GM12878 (cell line): ENCODE measurements at regions not wholly inside any gene's neighbourhood (a gene's known extent, or its start where the extent isn't known, plus 50 kb on each side); places are given as distances from the start of the nearest gene placed in this dataset.

Source experiments
- ATAC-seq: fragments of 200-7000 bp; cut with Tn5 transposase; 3 replicates; pipeline ENCODE4 v1.9.1; 2020; ENCODE audit warnings: mild to moderate bottlenecking, moderate library complexity
- BruUV-seq: library from RNA; stranded (reverse); fragments of 400-500 nt; replicated peaks from 2 replicates; lab custom pipeline; 2021; lab: Mats Ljungman, UMichigan
- CTCF ChIA-PET: fragments of 300-600 bp; sonication (Branson Sonifier 250); formaldehyde crosslinking; extraction: SDS; loops from one replicate; lab custom pipeline; 2021; ENCODE audit warnings: inconsistent platforms; lab: Yijun Ruan, JAX
- POLR2A ChIA-PET: fragments of 350-600 bp; formaldehyde crosslinking; extraction: SDS; loops from one replicate; lab custom pipeline; 2021; ENCODE audit warnings: inconsistent platforms; lab: Charles Lee
- RAD21 ChIA-PET: fragments of 300-600 bp; sonication (Branson Sonifier 250); formaldehyde crosslinking; loops from one replicate; lab custom pipeline; 2023; ENCODE audit warnings: antibody characterized with exemption; ENCODE audit not compliant: unreplicated experiment; lab: Charles Lee
- SMC1A ChIA-PET: fragments of 300-600 bp; sonication (Branson Sonifier 250); formaldehyde crosslinking; loops from one replicate; lab custom pipeline; 2023; ENCODE audit not compliant: unreplicated experiment, uncharacterized antibody; lab: Charles Lee
- DNase-seq: peaks from one replicate; pipeline ENCODE4 v3.0.0-alpha.2; 2011; ENCODE audit warnings: low read depth, low spot score
- FAIRE-seq: peaks from 3 replicates; lab custom pipeline; 2011; peaks lifted over from hg19 to GRCh38; lab: Jason Lieb, UNC
- H2AFZ ChIP-seq: 2 replicates; pipeline ENCODE4 v1.6.0; 2011; ENCODE audit warnings: low read depth, low read length, control low read depth; ENCODE audit not compliant: control insufficient read depth
- H3K27ac ChIP-seq: 2 replicates; pipeline ENCODE4 v1.5.1; 2011; ENCODE audit warnings: control low read depth; ENCODE audit not compliant: control insufficient read depth, insufficient read depth
- H3K27me3 ChIP-seq, 2 experiments: replicated peaks in 1 of 2; 2 replicates each; pipeline versions ENCODE4 v1.6.0 to v1.6.1; 2011; ENCODE audit warnings: low read length in 1 of 2; ENCODE audit not compliant: control insufficient read depth in 2 of 2, insufficient read depth in 2 of 2
- H3K36me3 ChIP-seq, 2 experiments: 2 replicates each; pipeline ENCODE4 v1.5.1; 2011; ENCODE audit warnings: low read length in 1 of 2; ENCODE audit not compliant: control insufficient read depth in 2 of 2, insufficient read depth in 2 of 2
- H3K4me1 ChIP-seq: 2 replicates; pipeline ENCODE4 v1.6.1; 2011; ENCODE audit warnings: mild to moderate bottlenecking, low read length, moderate library complexity, mixed read lengths; ENCODE audit not compliant: control insufficient read depth, insufficient read depth
- H3K4me2 ChIP-seq: 2 replicates; pipeline ENCODE4 v1.6.0; 2011; ENCODE audit warnings: control low read depth; ENCODE audit not compliant: control insufficient read depth, insufficient read depth
- H3K4me3 ChIP-seq: fragments of 200-600 bp; sonication (generic); 2 replicates; pipeline ENCODE4 v1.5.1; 2016
- H3K79me2 ChIP-seq: 2 replicates; pipeline ENCODE4 v1.6.0; 2011; ENCODE audit warnings: low read length; ENCODE audit not compliant: control insufficient read depth, insufficient read depth
- H3K9ac ChIP-seq: 2 replicates; pipeline ENCODE4 v1.8.0; 2011; ENCODE audit warnings: low read length, control low read depth, mixed read lengths; ENCODE audit not compliant: control insufficient read depth, insufficient read depth
- H3K9me3 ChIP-seq: replicated peaks from 3 replicates; pipeline ENCODE4 v1.5.1; 2011; ENCODE audit warnings: mild to moderate bottlenecking, low read length; ENCODE audit not compliant: control insufficient read depth, insufficient read depth
- H4K20me1 ChIP-seq: 2 replicates; pipeline ENCODE4 v1.6.0; 2011; ENCODE audit not compliant: control insufficient read depth, insufficient read depth
- ETV6 ChIP-seq, 2 experiments: fragments of 450-650 bp in 1 of 2; IDR thresholded peaks in 1 of 2; conservative IDR thresholded peaks in 1 of 2; 2 replicates each; pipeline ENCODE4 v1.6.1; 2014; ENCODE audit warnings: antibody characterized with exemption in 1 of 2, borderline replicate concordance in 1 of 2, low read depth in 1 of 2, mild to moderate bottlenecking in 1 of 2, moderate library complexity in 1 of 2
- JUNB ChIP-seq: IDR thresholded peaks from 2 replicates; pipeline ENCODE4 v1.6.1; 2016; ENCODE audit warnings: antibody characterized with exemption, mild to moderate bottlenecking
- MYC ChIP-seq: IDR thresholded peaks from 2 replicates; pipeline ENCODE4 v1.6.1; 2011; ENCODE audit warnings: mild to moderate bottlenecking, low read length, moderate library complexity, inconsistent platforms; ENCODE audit not compliant: insufficient read depth, insufficient replicate concordance, insufficient read length, severe bottlenecking
- REST ChIP-seq: IDR thresholded peaks from 2 replicates; pipeline ENCODE4 v1.6.1; 2012; ENCODE audit warnings: mild to moderate bottlenecking, low read depth, low read length
- ZNF217 ChIP-seq: fragments of 450-650 bp; IDR thresholded peaks from 2 replicates; pipeline ENCODE4 v1.6.1; 2017; ENCODE audit warnings: antibody characterized with exemption, mild to moderate bottlenecking
- WGBS: methylation state at CpG from one replicate; pipeline ENCODE4 v1.1.6; 2016; ENCODE audit warnings: low lambda C conversion rate; ENCODE audit not compliant: insufficient replicate concordance, insufficient coverage; ENCODE audit errors: missing lambda C conversion rate; 5-methylcytosine and 5-hydroxymethylcytosine counted together
- in situ Hi-C: fragments of 300-500 bp; cut with MboI; formaldehyde crosslinking; loops from 9 replicates; pipeline ENCODE4 v1.14.3; 2018; ENCODE audit warnings: mixed read lengths
- intact Hi-C: fragments of 100-400 bp; cut with micrococcal nuclease; formaldehyde crosslinking; loops from one replicate; pipeline ENCODE4 v1.14.2; 2022; ENCODE audit not compliant: unreplicated experiment
- TF ChIP-seq, protein P1 (sequence below): IDR thresholded peaks from 2 replicates; pipeline ENCODE4 v1.6.1; 2011; ENCODE audit warnings: low read depth, mild to moderate bottlenecking, low read length, moderate library complexity, borderline replicate concordance; ENCODE audit errors: extremely low read depth
- TF ChIP-seq, protein P2 (sequence below): IDR thresholded peaks from 2 replicates; pipeline ENCODE4 v1.6.1; 2011; ENCODE audit warnings: borderline replicate concordance, low read depth, mild to moderate bottlenecking, moderate library complexity, low read length; ENCODE audit not compliant: insufficient read depth, poor library complexity, severe bottlenecking

DNA sequence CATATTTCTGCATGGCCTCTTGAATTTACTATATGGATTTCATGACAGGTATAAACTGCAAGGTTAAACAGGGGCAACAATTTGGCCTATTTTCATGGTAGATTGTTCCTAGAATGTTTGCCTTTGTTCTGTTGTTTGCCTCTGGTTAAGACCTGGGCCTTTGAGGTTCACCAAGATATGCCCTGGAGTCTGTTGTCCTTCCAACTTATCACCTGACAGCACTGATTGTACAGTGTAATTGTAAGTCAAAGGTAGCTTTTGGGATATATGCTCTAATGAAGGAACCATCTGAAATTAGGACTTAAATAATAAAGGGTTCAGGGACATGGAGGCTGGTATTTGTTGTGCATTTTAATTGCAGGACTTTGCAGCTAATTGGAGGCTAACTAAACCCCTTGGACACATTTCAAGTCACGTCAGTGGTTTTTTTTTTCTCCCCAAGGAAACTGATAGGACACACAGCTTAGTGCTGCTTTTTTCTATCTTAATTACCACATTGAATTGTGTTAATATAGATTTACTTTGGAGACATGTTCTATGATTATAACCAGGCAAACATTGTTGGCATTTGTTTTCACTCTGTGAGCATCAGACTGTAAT, 771.2 kb upstream of the LINC00305 start:
- Histone ChIP-seq H3K4me1 (no peaks in the 10 kb centered on the region), H4K20me1 (no peaks in the 10 kb centered on the region), H3K9ac (no peak overlapping the region), H2AFZ (no peak overlapping the region), H3K9me3 (no peaks in the 10 kb centered on the region), H3K4me2 (no peak overlapping the region), H3K27ac (no peak overlapping the region), H3K27me3 (no peaks in the 10 kb centered on the region), H3K36me3 (no peaks in the 10 kb centered on the region), H3K4me3 (no peak overlapping the region), H3K79me2 (no peaks in the 10 kb centered on the region)
- WGBS: 0% methylated on average over 1 of the region's 1 CpG
- TF ChIP-seq JUNB (no peak), ZNF217 (no peak), ETV6 (conservative IDR thresholded peaks at IDR 0.05 in 1 of 2, IDR thresholded peaks at IDR 0.05 in 1 of 2; ENCODE audit: borderline replicate concordance in 1 of 2, low read depth in 1 of 2) (no peak)
- TF ChIP-seq, protein P1, sequence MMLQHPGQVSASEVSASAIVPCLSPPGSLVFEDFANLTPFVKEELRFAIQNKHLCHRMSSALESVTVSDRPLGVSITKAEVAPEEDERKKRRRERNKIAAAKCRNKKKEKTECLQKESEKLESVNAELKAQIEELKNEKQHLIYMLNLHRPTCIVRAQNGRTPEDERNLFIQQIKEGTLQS: no peak
- TF ChIP-seq, protein P2, sequence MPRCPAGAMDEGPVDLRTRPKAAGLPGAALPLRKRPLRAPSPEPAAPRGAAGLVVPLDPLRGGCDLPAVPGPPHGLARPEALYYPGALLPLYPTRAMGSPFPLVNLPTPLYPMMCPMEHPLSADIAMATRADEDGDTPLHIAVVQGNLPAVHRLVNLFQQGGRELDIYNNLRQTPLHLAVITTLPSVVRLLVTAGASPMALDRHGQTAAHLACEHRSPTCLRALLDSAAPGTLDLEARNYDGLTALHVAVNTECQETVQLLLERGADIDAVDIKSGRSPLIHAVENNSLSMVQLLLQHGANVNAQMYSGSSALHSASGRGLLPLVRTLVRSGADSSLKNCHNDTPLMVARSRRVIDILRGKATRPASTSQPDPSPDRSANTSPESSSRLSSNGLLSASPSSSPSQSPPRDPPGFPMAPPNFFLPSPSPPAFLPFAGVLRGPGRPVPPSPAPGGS: no peak
- CTCF ChIA-PET: no interaction called here
- in situ Hi-C loops (no loop called here), intact Hi-C loops (no loop called here)
- no TSS peak for BruUV-seq
- SMC1A ChIA-PET: no interaction called here
- ATAC-seq (no peak), FAIRE-seq (no peak), DNase-seq (no peak)
- POLR2A ChIA-PET: interaction anchor here (1.0 kb wide), 1 partner anchor 27 kb away, joined by 3 read pairs; no protein-coding TSS in a partner anchor
- RAD21 ChIA-PET: no interaction called here

- ChIA-PET SMC1A (no interaction called here), POLR2A (no interaction called here), CTCF (no interaction called here), RAD21 (no interaction called here)
- Histone ChIP-seq H3K27ac (no peak overlapping the region), H3K4me2 (no peak overlapping the region), H3K9me3 (no peaks in the 10 kb centered on the region), H3K4me1 (no peaks in the 10 kb centered on the region), H4K20me1 (no peaks in the 10 kb centered on the region), H2AFZ (no peak overlapping the region), H3K79me2 (no peaks in the 10 kb centered on the region), H3K9ac (no peak overlapping the region), H3K36me3 (no peaks in the 10 kb centered on the region), H3K4me3 (no peak overlapping the region), H3K27me3 (no peaks in the 10 kb centered on the region)
- in situ Hi-C loops: no loop called here
- DNase-seq (no peak), FAIRE-seq (no peak), ATAC-seq (no peak)
- 24% methylated on average over 3 of the region's 3 CpGs for WGBS
- intact Hi-C loops: no loop called here
- BruUV-seq: no TSS peak
- no peak for TF ChIP-seq MYC
- no peak for TF ChIP-seq REST
Observed at GRCh38 chr18:64918851-64919250, 770.0 kb upstream of the LINC00305 start.
